ENCODE measurements at regions not wholly inside any gene's neighbourhood (a gene's known extent, or its start where the extent isn't known, plus 50 kb on each side); places are given as distances from the start of the nearest gene placed in this dataset.

GRCh38 chr20:24206995-24207394 is 218.4 kb upstream of the GGTLC1 start:
- TF ChIP-seq GATA3 (IDR thresholded peaks at IDR 0.05; ENCODE audit: low read depth, low read length) (no peak), GATA2 (IDR thresholded peaks at IDR 0.05; ENCODE audit: low read depth, low read length) (no peak)

Data from SH-SY5Y (cell line).